ENCODE measurements at regions not wholly inside any gene's neighbourhood (a gene's known extent, or its start where the extent isn't known, plus 50 kb on each side); places are given as distances from the start of the nearest gene placed in this dataset.

DNA sequence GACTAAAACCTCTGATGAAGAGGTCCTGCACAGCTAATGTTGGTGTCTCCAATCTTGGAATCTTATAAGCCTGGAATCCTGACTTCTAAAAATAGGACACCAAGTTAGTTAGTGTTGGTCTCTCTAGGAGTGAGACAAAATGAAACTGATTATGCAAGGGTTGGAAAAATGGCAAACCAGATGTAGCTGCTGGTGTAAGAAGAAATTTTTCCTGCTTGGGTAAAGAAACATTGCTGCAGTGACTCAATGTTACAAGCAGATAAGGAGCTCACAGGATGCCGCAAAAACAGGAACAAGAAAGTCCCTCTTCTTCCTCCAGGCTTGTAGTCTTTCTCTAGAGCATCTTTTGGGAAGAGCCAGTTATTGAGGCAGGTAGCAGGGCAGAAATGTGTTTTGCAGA lies 449.0 kb downstream of the ETV1 start:
- H3K27ac ChIP-seq (ENCODE audit: low read depth in 1 of 2, low read length in 2 of 2) = no peak overlapping the region
- no peak overlapping the region for H3K4me3 ChIP-seq (ENCODE audit: low read depth in 1 of 3, low read length in 3 of 3)
- H3K36me3 ChIP-seq (ENCODE audit: control insufficient read depth in 4 of 4, insufficient read depth in 3 of 4, low read depth in 1 of 4, low read length in 3 of 4) = no peaks in the 10 kb centered on the region
- no peaks in the 10 kb centered on the region for H3K4me1 ChIP-seq (ENCODE audit: control insufficient read depth in 4 of 4, insufficient read depth in 4 of 4, low read length in 3 of 4)
- H3K9ac ChIP-seq (ENCODE audit: low read depth in 1 of 2, low read length in 2 of 2) = no peak overlapping the region
- DNase-seq (ENCODE audit: low spot score) = no peak
- no peaks in the 10 kb centered on the region for H3K9me3 ChIP-seq (ENCODE audit: control insufficient read depth in 4 of 4, low read length in 3 of 4)
- peaks cover 0 to 3% (median 0%) of the 10 kb centered on the region in 4 donors for H3K27me3 ChIP-seq (ENCODE audit: control insufficient read depth in 4 of 4, insufficient read depth in 4 of 4, low read length in 3 of 4)
- 69% methylated on average over 1 of the region's 1 CpG for WGBS
- TF ChIP-seq RAD21 (IDR thresholded peaks at IDR 0.05) (no peak), HNF4G (IDR thresholded peaks at IDR 0.05) (no peak), HNF4A (conservative IDR thresholded peaks at IDR 0.05) (no peak), FOXA1 (IDR thresholded peaks at IDR 0.05) (no peak), EGR1 (IDR thresholded peaks at IDR 0.05; ENCODE audit: low read depth in 2 of 2) (no peak), SP1 (IDR thresholded peaks at IDR 0.05) (no peak), TAF1 (conservative IDR thresholded peaks at IDR 0.05) (no peak), YY1 (IDR thresholded peaks at IDR 0.05) (no peak)
- TF ChIP-seq, protein P1, sequence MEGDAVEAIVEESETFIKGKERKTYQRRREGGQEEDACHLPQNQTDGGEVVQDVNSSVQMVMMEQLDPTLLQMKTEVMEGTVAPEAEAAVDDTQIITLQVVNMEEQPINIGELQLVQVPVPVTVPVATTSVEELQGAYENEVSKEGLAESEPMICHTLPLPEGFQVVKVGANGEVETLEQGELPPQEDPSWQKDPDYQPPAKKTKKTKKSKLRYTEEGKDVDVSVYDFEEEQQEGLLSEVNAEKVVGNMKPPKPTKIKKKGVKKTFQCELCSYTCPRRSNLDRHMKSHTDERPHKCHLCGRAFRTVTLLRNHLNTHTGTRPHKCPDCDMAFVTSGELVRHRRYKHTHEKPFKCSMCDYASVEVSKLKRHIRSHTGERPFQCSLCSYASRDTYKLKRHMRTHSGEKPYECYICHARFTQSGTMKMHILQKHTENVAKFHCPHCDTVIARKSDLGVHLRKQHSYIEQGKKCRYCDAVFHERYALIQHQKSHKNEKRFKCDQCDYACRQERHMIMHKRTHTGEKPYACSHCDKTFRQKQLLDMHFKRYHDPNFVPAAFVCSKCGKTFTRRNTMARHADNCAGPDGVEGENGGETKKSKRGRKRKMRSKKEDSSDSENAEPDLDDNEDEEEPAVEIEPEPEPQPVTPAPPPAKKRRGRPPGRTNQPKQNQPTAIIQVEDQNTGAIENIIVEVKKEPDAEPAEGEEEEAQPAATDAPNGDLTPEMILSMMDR (IDR thresholded peaks at IDR 0.05; ENCODE audit: low read depth, low read length, missing input control) = no peak
- TF ChIP-seq, protein P2, sequence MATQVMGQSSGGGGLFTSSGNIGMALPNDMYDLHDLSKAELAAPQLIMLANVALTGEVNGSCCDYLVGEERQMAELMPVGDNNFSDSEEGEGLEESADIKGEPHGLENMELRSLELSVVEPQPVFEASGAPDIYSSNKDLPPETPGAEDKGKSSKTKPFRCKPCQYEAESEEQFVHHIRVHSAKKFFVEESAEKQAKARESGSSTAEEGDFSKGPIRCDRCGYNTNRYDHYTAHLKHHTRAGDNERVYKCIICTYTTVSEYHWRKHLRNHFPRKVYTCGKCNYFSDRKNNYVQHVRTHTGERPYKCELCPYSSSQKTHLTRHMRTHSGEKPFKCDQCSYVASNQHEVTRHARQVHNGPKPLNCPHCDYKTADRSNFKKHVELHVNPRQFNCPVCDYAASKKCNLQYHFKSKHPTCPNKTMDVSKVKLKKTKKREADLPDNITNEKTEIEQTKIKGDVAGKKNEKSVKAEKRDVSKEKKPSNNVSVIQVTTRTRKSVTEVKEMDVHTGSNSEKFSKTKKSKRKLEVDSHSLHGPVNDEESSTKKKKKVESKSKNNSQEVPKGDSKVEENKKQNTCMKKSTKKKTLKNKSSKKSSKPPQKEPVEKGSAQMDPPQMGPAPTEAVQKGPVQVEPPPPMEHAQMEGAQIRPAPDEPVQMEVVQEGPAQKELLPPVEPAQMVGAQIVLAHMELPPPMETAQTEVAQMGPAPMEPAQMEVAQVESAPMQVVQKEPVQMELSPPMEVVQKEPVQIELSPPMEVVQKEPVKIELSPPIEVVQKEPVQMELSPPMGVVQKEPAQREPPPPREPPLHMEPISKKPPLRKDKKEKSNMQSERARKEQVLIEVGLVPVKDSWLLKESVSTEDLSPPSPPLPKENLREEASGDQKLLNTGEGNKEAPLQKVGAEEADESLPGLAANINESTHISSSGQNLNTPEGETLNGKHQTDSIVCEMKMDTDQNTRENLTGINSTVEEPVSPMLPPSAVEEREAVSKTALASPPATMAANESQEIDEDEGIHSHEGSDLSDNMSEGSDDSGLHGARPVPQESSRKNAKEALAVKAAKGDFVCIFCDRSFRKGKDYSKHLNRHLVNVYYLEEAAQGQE (IDR thresholded peaks at IDR 0.05) = no peak

DNA sequence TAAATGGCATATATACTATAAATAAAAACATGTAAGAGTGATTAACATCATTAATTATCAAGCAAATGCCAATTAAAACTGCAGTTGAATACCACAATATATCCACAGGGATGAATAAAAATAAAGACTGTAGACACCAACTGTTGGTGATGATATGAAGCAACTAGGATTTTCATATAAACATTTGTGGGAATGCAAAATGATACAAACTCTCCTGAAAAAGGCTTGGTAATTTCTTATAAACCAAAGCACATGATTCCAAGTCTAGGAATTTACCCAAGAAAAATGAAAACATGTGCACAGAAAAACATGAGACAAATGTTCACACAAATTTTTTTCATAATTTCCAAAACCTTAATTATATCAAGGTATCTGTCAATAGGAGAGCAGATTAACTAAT lies 448.1 kb downstream of the ETV1 start:
- H3K27ac ChIP-seq (ENCODE audit: low read depth in 1 of 2, low read length in 2 of 2) = no peak overlapping the region
- no peak overlapping the region for H3K4me3 ChIP-seq (ENCODE audit: low read depth in 1 of 3, low read length in 3 of 3)
- DNase-seq (ENCODE audit: low spot score) = no peak

More for the DNA sequence above, 448.1 kb downstream of the ETV1 start:
- no peaks in the 10 kb centered on the region for H3K9me3 ChIP-seq (ENCODE audit: control insufficient read depth in 4 of 4, low read length in 3 of 4)
- H3K4me1 ChIP-seq (ENCODE audit: control insufficient read depth in 4 of 4, insufficient read depth in 4 of 4, low read length in 3 of 4) = no peaks in the 10 kb centered on the region
- peaks cover 0 to 3% (median 0%) of the 10 kb centered on the region in 4 donors for H3K27me3 ChIP-seq (ENCODE audit: control insufficient read depth in 4 of 4, insufficient read depth in 4 of 4, low read length in 3 of 4)
- TF ChIP-seq, protein P3, sequence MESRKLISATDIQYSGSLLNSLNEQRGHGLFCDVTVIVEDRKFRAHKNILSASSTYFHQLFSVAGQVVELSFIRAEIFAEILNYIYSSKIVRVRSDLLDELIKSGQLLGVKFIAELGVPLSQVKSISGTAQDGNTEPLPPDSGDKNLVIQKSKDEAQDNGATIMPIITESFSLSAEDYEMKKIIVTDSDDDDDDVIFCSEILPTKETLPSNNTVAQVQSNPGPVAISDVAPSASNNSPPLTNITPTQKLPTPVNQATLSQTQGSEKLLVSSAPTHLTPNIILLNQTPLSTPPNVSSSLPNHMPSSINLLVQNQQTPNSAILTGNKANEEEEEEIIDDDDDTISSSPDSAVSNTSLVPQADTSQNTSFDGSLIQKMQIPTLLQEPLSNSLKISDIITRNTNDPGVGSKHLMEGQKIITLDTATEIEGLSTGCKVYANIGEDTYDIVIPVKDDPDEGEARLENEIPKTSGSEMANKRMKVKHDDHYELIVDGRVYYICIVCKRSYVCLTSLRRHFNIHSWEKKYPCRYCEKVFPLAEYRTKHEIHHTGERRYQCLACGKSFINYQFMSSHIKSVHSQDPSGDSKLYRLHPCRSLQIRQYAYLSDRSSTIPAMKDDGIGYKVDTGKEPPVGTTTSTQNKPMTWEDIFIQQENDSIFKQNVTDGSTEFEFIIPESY (IDR thresholded peaks at IDR 0.05) = no peak
- TF ChIP-seq GABPA (IDR thresholded peaks at IDR 0.05 in 1 of 2, conservative IDR thresholded peaks at IDR 0.05 in 1 of 2) (no peak), HNF4G (IDR thresholded peaks at IDR 0.05) (no peak), TAF1 (conservative IDR thresholded peaks at IDR 0.05) (no peak), RXRA (IDR thresholded peaks at IDR 0.05) (no peak), JUND (IDR thresholded peaks at IDR 0.05) (no peak), HNF4A (conservative IDR thresholded peaks at IDR 0.05) (no peak), FOXA2 (IDR thresholded peaks at IDR 0.05) (no peak)
- TF ChIP-seq, protein P2 (IDR thresholded peaks at IDR 0.05) = no peak
- TF ChIP-seq, protein P4, sequence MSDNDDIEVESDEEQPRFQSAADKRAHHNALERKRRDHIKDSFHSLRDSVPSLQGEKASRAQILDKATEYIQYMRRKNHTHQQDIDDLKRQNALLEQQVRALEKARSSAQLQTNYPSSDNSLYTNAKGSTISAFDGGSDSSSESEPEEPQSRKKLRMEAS (IDR thresholded peaks at IDR 0.05) = no peak
- TF ChIP-seq, protein P5, sequence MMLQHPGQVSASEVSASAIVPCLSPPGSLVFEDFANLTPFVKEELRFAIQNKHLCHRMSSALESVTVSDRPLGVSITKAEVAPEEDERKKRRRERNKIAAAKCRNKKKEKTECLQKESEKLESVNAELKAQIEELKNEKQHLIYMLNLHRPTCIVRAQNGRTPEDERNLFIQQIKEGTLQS (IDR thresholded peaks at IDR 0.05) = no peak
- H3K36me3 ChIP-seq (ENCODE audit: control insufficient read depth in 4 of 4, insufficient read depth in 3 of 4, low read depth in 1 of 4, low read length in 3 of 4) = no peaks in the 10 kb centered on the region
- no peak overlapping the region for H3K9ac ChIP-seq (ENCODE audit: low read depth in 1 of 2, low read length in 2 of 2)

Measured in liver (tissue), 8 donors.